Parathyroid adenoma (tissue), 2 donors: ENCODE measurements at regions not wholly inside any gene's neighbourhood (a gene's known extent, or its start where the extent isn't known, plus 50 kb on each side); places are given as distances from the start of the nearest gene placed in this dataset.

Experiments used
- H2AFZ ChIP-seq: fragments of 300-600 bp; sonication (generic); one replicate; pipeline ENCODE4 v1.7.0; 2017; ENCODE audit warnings: antibody characterized with exemption, mild to moderate bottlenecking
- H3K27ac ChIP-seq: fragments of 300-600 bp; sonication (generic); one replicate; pipeline ENCODE4 v1.7.0; 2017
- H3K27me3 ChIP-seq: fragments of 300-600 bp; sonication (generic); one replicate; pipeline ENCODE4 v1.7.0; 2017; ENCODE audit warnings: low read length; ENCODE audit not compliant: control insufficient read depth, insufficient read depth
- H3K36me3 ChIP-seq: fragments of 300-600 bp; sonication (generic); one replicate; pipeline ENCODE4 v1.7.0; 2017; ENCODE audit warnings: low read length; ENCODE audit not compliant: control insufficient read depth, insufficient read depth
- H3K4me1 ChIP-seq: fragments of 300-600 bp; sonication (generic); one replicate; pipeline ENCODE4 v1.7.0; 2017; ENCODE audit warnings: control low read depth
- H3K4me2 ChIP-seq: fragments of 300-600 bp; sonication (generic); one replicate; pipeline ENCODE4 v1.7.0; 2017; ENCODE audit warnings: low read length
- H3K4me3 ChIP-seq: fragments of 300-600 bp; sonication (generic); one replicate; pipeline ENCODE4 v1.7.0; 2017; ENCODE audit warnings: low read depth, low read length
- H3K79me2 ChIP-seq: fragments of 300-600 bp; sonication (generic); one replicate; pipeline ENCODE4 v1.7.0; 2017; ENCODE audit warnings: control low read depth
- H3K9ac ChIP-seq: fragments of 300-600 bp; sonication (generic); one replicate; pipeline ENCODE4 v1.7.0; 2017; ENCODE audit warnings: mild to moderate bottlenecking
- H3K9me3 ChIP-seq: fragments of 300-600 bp; sonication (generic); one replicate; pipeline ENCODE4 v1.7.0; 2017; ENCODE audit warnings: low read length; ENCODE audit not compliant: control insufficient read depth
- CTCF ChIP-seq: fragments of 300-600 bp; sonication (generic); IDR thresholded peaks from one replicate; pipeline ENCODE4 v1.7.0; 2017; ENCODE audit warnings: antibody characterized with exemption, mild to moderate bottlenecking
- donor health status: primary hyperparathyroidism.

DNA sequence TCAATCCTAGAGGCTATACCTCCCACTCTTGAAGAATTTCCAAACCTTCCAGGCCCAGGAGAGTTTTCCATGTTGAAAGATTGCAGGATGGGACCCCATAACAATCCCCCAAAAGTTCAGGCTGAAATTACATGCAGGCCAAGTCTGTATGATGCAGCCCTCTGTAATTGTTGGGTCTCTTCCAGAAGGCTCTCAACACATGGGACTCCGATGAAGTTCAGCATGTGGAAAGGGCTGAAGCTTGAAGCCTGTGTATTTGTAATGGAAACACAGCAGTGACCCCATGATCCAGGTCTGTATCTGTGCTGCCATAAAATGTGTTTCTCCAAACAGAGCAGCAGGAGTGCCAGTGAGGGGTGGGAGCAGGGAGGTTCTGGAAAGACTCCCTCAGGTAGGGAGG, 202.5 kb upstream of the LYPLAL1 start:
- Histone ChIP-seq H3K9ac (no peak overlapping the region), H3K4me1 (no peaks in the 10 kb centered on the region), H3K27me3 (no peaks in the 10 kb centered on the region), H3K4me3 (no peak overlapping the region), H3K9me3 (no peaks in the 10 kb centered on the region), H3K36me3 (no peaks in the 10 kb centered on the region), H3K27ac (no peak overlapping the region), H2AFZ (no peak overlapping the region), H3K79me2 (no peaks in the 10 kb centered on the region), H3K4me2 (no peak overlapping the region)
- no peak for TF ChIP-seq CTCF

DNA sequence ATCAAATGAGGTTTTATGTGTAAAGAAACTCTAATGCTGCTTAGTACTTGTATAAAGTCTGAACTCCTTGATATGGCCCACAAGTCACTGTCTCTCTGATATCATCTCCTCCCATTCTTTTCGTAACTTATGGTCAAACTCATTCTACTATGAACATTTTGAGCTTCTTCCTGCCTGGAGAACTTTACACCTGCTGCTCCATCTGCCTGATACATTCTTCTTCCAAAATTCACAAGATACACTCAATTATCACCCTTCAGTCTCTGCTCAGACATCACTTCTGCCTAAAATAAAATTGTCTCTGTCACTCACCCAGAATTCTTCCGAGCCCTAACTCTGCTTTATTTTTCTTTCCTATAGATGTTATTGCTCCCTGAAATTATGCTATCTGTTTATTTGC, 192.8 kb upstream of the LYPLAL1 start:
- Histone ChIP-seq H3K4me2 (no peak overlapping the region), H3K4me1 (no peaks in the 10 kb centered on the region), H3K27me3 (no peaks in the 10 kb centered on the region), H3K4me3 (no peak overlapping the region), H2AFZ (no peak overlapping the region), H3K9ac (no peak overlapping the region), H3K9me3 (no peaks in the 10 kb centered on the region), H3K27ac (no peak overlapping the region), H3K79me2 (no peaks in the 10 kb centered on the region), H3K36me3 (no peaks in the 10 kb centered on the region)
- TF ChIP-seq CTCF, result no peak

DNA sequence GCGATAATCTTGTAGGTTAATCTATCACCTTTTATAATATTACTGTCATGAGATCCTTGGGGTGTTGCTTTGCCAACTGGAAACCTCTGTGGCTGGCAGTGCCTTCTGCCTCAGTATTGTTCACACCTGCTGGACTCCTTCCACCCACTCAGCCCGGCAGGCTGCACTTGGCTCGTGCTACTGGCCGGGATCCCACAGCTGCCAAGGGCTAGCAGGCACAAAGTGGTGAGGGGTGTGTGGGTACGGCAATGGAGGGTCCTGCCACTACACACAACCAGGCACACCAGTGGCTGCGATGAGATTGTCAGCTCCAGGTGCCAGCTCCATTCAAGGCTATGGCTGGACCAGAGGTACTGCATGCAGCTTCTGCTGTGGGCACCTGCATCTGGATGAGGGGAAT, 191.2 kb upstream of the LYPLAL1 start:
- Histone ChIP-seq H3K9me3 (no peaks in the 10 kb centered on the region), H3K4me2 (no peak overlapping the region), H3K27me3 (no peaks in the 10 kb centered on the region), H3K4me3 (no peak overlapping the region), H3K27ac (no peak overlapping the region), H3K36me3 (no peaks in the 10 kb centered on the region), H3K9ac (no peak overlapping the region), H3K79me2 (no peaks in the 10 kb centered on the region), H3K4me1 (no peaks in the 10 kb centered on the region), H2AFZ (no peak overlapping the region)
- TF ChIP-seq CTCF, result no peak

DNA sequence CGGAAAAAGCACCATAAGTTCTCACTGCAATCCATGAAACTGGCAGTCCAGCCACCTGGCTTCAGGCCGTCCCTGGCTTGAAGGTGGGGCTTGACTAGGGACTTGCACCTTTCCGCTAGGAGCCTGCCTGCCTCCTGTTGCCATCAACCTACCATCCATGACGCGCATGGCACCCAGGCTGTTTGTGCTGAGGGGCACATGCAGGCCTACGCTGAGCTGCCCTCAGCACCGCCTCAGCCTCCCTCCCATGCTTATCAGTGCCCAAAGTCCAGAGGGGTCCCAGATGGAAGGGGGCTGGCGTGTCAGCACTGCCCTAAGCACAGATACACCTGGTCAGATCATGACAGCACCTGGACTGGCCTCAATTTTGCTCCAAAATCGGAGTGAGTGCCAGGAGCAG, 190.2 kb upstream of the LYPLAL1 start:
- Histone ChIP-seq H2AFZ (no peak overlapping the region), H3K4me3 (no peak overlapping the region)

More for the DNA sequence above, 190.2 kb upstream of the LYPLAL1 start:
- no peaks in the 10 kb centered on the region for H3K36me3 ChIP-seq
- no peak overlapping the region for H3K4me2 ChIP-seq
- no peaks in the 10 kb centered on the region for H3K4me1 ChIP-seq
- no peaks in the 10 kb centered on the region for H3K79me2 ChIP-seq
- no peaks in the 10 kb centered on the region for H3K9me3 ChIP-seq
- no peaks in the 10 kb centered on the region for H3K27me3 ChIP-seq
- no peak overlapping the region for H3K9ac ChIP-seq
- no peak overlapping the region for H3K27ac ChIP-seq
- TF ChIP-seq CTCF, result no peak
